Neuronal stem cell (in vitro differentiated cells): ENCODE measurements at regions not wholly inside any gene's neighbourhood (a gene's known extent, or its start where the extent isn't known, plus 50 kb on each side); places are given as distances from the start of the nearest gene placed in this dataset.

ENCODE experiments used
- DNase-seq: peaks from one replicate; pipeline ENCODE4 v3.0.0-alpha.2; 2013; ENCODE audit warnings: low spot score
- H2AFZ ChIP-seq: one replicate; pipeline ENCODE4 v1.6.1; 2013; ENCODE audit warnings: mild to moderate bottlenecking, low read length, inconsistent platforms
- H2AK5ac ChIP-seq: 2 replicates; pipeline ENCODE4 v1.6.1; 2013; ENCODE audit warnings: low read depth, mild to moderate bottlenecking, inconsistent platforms, low read length, moderate library complexity, mixed read lengths
- H2BK120ac ChIP-seq: 2 replicates; pipeline ENCODE4 v1.6.1; 2013; ENCODE audit warnings: low read depth, mild to moderate bottlenecking, inconsistent platforms, low read length, moderate library complexity, mixed read lengths
- H2BK12ac ChIP-seq: one replicate; pipeline ENCODE4 v1.6.1; 2013; ENCODE audit warnings: low read length, inconsistent platforms
- H2BK15ac ChIP-seq: 2 replicates; pipeline ENCODE4 v1.6.1; 2013; ENCODE audit warnings: mild to moderate bottlenecking, low read length, inconsistent platforms, mixed read lengths
- H2BK5ac ChIP-seq: one replicate; pipeline ENCODE4 v1.6.1; 2013; ENCODE audit warnings: inconsistent platforms, mild to moderate bottlenecking, low read length, moderate library complexity
- H3K14ac ChIP-seq: one replicate; pipeline ENCODE4 v1.6.1; 2013; ENCODE audit warnings: low read length, inconsistent platforms
- H3K18ac ChIP-seq: 2 replicates; pipeline ENCODE4 v1.6.1; 2013; ENCODE audit warnings: low read length, inconsistent platforms
- H3K23ac ChIP-seq: 2 replicates; pipeline ENCODE4 v1.6.1; 2013; ENCODE audit warnings: low read depth, mild to moderate bottlenecking, mixed read lengths, low read length, inconsistent platforms; ENCODE audit not compliant: poor library complexity
- H3K27ac ChIP-seq: replicated peaks from 3 replicates; pipeline ENCODE4 v1.5.1; 2013; ENCODE audit warnings: low read length, inconsistent platforms
- H3K27me3 ChIP-seq, 3 experiments: 2 replicates each; pipeline ENCODE4 v1.6.1; 2013; ENCODE audit warnings: low read length in 3 of 3, mild to moderate bottlenecking in 2 of 3, inconsistent platforms in 1 of 3, low read depth in 1 of 3, mixed read lengths in 1 of 3, moderate library complexity in 1 of 3; ENCODE audit not compliant: control insufficient read depth in 3 of 3, insufficient read depth in 3 of 3
- H3K36me3 ChIP-seq, 2 donors: replicated peaks in 1 of 2; 2 replicates each; pipeline ENCODE4 v1.6.1; 2013; ENCODE audit warnings: low read length in 2 of 2; ENCODE audit not compliant: control insufficient read depth in 2 of 2, insufficient read depth in 2 of 2
- H3K4ac ChIP-seq: 2 replicates; pipeline ENCODE4 v1.6.1; 2013; ENCODE audit warnings: inconsistent platforms, mild to moderate bottlenecking, low read length, moderate library complexity
- H3K4me1 ChIP-seq, 2 donors: 1 replicate in 1 of 2; 2 replicates in 1 of 2; pipeline ENCODE4 v1.6.1; 2013; ENCODE audit warnings: low read length in 2 of 2, low read depth in 1 of 2; ENCODE audit not compliant: control insufficient read depth in 2 of 2, insufficient read depth in 1 of 2
- H3K4me2 ChIP-seq: one replicate; pipeline ENCODE4 v1.6.1; 2013; ENCODE audit warnings: mild to moderate bottlenecking, low read length, inconsistent platforms; ENCODE audit not compliant: insufficient read depth, poor library complexity, severe bottlenecking
- H3K4me3 ChIP-seq, 2 donors: 2 replicates each; pipeline ENCODE4 v1.5.1; 2013; ENCODE audit warnings: low read length in 2 of 2, mild to moderate bottlenecking in 2 of 2, inconsistent platforms in 1 of 2, moderate library complexity in 1 of 2
- H3K79me1 ChIP-seq: one replicate; pipeline ENCODE4 v1.6.1; 2013; ENCODE audit warnings: low read depth, mild to moderate bottlenecking, inconsistent platforms, low read length, moderate library complexity
- H3K9ac ChIP-seq: one replicate; pipeline ENCODE4 v1.6.1; 2013; ENCODE audit warnings: mild to moderate bottlenecking, low read depth, low read length, inconsistent platforms; ENCODE audit not compliant: poor library complexity
- H3K9me3 ChIP-seq, 2 donors: replicated peaks in 1 of 2; 2 replicates each; pipeline versions ENCODE3 to v1.6.1; 2013; ENCODE audit warnings: low read length in 2 of 2, mild to moderate bottlenecking in 2 of 2, inconsistent platforms in 1 of 2, low read depth in 1 of 2, mixed read lengths in 1 of 2, moderate library complexity in 1 of 2; ENCODE audit not compliant: control insufficient read depth in 2 of 2, insufficient read depth in 1 of 2
- H4K8ac ChIP-seq: one replicate; pipeline ENCODE4 v1.6.1; 2013; ENCODE audit warnings: low read depth, mild to moderate bottlenecking, inconsistent platforms, low read length, moderate library complexity
- H4K91ac ChIP-seq: one replicate; pipeline ENCODE4 v1.6.1; 2013; ENCODE audit warnings: low read length, low read depth, mild to moderate bottlenecking, inconsistent platforms; ENCODE audit not compliant: poor library complexity
- whole genome bisulfite sequencing, 2 donors: extraction: QIAGEN DNeasy Blood & Tissue Kit; methylation state at CpG; one replicate each; pipeline ENCODE4 v1.1.7; 2013; ENCODE audit warnings: missing lambda C conversion rate in 2 of 2, mixed read lengths in 1 of 2; ENCODE audit not compliant: insufficient read length in 2 of 2, insufficient replicate concordance in 1 of 2; ENCODE audit errors: extremely low coverage in 2 of 2; 5-methylcytosine and 5-hydroxymethylcytosine counted together

GRCh38 chr6:140300331-140300730 lies 925.9 kb upstream of the CITED2 start:
- Histone ChIP-seq H3K14ac (no peak overlapping the region), H4K8ac (no peak overlapping the region), H3K9ac (no peak overlapping the region), H3K36me3 (no peaks in the 10 kb centered on the region), H2BK120ac (no peak overlapping the region), H3K18ac (no peak overlapping the region), H2AFZ (no peak overlapping the region), H3K4me1 (no peaks in the 10 kb centered on the region), H4K91ac (no peak overlapping the region), H3K4ac (no peak overlapping the region), H2BK12ac (no peak overlapping the region), H2BK15ac (no peak overlapping the region), H3K4me3 (no peak overlapping the region), H3K27me3 (no peaks in the 10 kb centered on the region), H2AK5ac (no peak overlapping the region), H3K27ac (no peak overlapping the region), H3K23ac (no peak overlapping the region), H3K79me1 (no peaks in the 10 kb centered on the region), H3K9me3 (no peaks in the 10 kb centered on the region), H2BK5ac (no peak overlapping the region), H3K4me2 (no peak overlapping the region)
- DNase-seq, result no peak
- no CpG with 5 or more reads among the region's 1 CpG for whole genome bisulfite sequencing, 2 donors

GRCh38 chr6:140289186-140289585 lies 914.7 kb upstream of the CITED2 start:
- Histone ChIP-seq H3K4me3 (no peak overlapping the region), H3K4me1 (peaks cover 0 to 1% of the 10 kb centered on the region in 2 donors), H2BK5ac (no peak overlapping the region), H3K18ac (no peak overlapping the region), H2AFZ (no peak overlapping the region), H2BK12ac (no peak overlapping the region), H4K91ac (no peak overlapping the region), H2BK15ac (no peak overlapping the region), H3K27ac (no peak overlapping the region), H3K14ac (no peak overlapping the region), H3K23ac (no peak overlapping the region), H3K36me3 (no peaks in the 10 kb centered on the region), H2AK5ac (no peak overlapping the region), H3K9ac (no peak overlapping the region), H3K27me3 (no peaks in the 10 kb centered on the region), H3K9me3 (peaks cover 4 to 7% of the 10 kb centered on the region in 2 donors), H3K79me1 (no peaks in the 10 kb centered on the region), H3K4me2 (no peak overlapping the region), H3K4ac (no peak overlapping the region), H2BK120ac (no peak overlapping the region), H4K8ac (no peak overlapping the region)
- no CpG with 5 or more reads among the region's 3 CpGs for WGBS, 2 donors
- no peak for DNase-seq

GRCh38 chr6:140285998-140286690 lies 911.7 kb upstream of the CITED2 start:
- Histone ChIP-seq H3K27me3 (no peaks in the 10 kb centered on the region), H3K18ac (no peak overlapping the region), H4K91ac (no peak overlapping the region), H2AFZ (no peak overlapping the region), H2BK12ac (no peak overlapping the region), H3K4me2 (no peak overlapping the region), H3K23ac (no peak overlapping the region), H3K4me1 (peaks cover 0 to 1% of the 10 kb centered on the region in 2 donors), H2AK5ac (no peak overlapping the region), H2BK5ac (no peak overlapping the region), H3K4me3 (no peak overlapping the region), H2BK15ac (no peak overlapping the region), H3K9me3 (peaks cover 4 to 6% of the 10 kb centered on the region in 2 donors), H3K27ac (no peak overlapping the region), H4K8ac (no peak overlapping the region), H3K4ac (no peak overlapping the region), H3K36me3 (no peaks in the 10 kb centered on the region), H2BK120ac (no peak overlapping the region), H3K9ac (no peak overlapping the region), H3K79me1 (no peaks in the 10 kb centered on the region), H3K14ac (no peak overlapping the region)
- no CpG with 5 or more reads among the region's 1 CpG for WGBS, 2 donors
- DNase-seq, result no peak

GRCh38 chr6:140285471-140285870 lies 911.0 kb upstream of the CITED2 start:
- Histone ChIP-seq H3K36me3 (no peaks in the 10 kb centered on the region), H3K4me2 (no peak overlapping the region), H3K9me3 (peaks cover 0 to under 1% of the 10 kb centered on the region in 2 donors), H2BK120ac (no peak overlapping the region), H3K27ac (no peak overlapping the region), H3K4ac (no peak overlapping the region), H4K91ac (no peak overlapping the region), H4K8ac (no peak overlapping the region), H2AK5ac (no peak overlapping the region), H3K4me3 (no peak overlapping the region), H2AFZ (peak overlapping the region; percentile 68), H3K27me3 (no peaks in the 10 kb centered on the region), H2BK5ac (no peak overlapping the region), H3K79me1 (no peaks in the 10 kb centered on the region), H3K23ac (no peak overlapping the region), H3K4me1 (peaks cover 0 to 1% of the 10 kb centered on the region in 2 donors), H2BK15ac (no peak overlapping the region), H3K18ac (no peak overlapping the region), H3K14ac (no peak overlapping the region), H2BK12ac (no peak overlapping the region), H3K9ac (no peak overlapping the region)
- DNase-seq, result no peak
- no CpG with 5 or more reads among the region's 2 CpGs for WGBS, 2 donors
